ENCODE measurements at regions not wholly inside any gene's neighbourhood (a gene's known extent, or its start where the extent isn't known, plus 50 kb on each side); places are given as distances from the start of the nearest gene placed in this dataset.

DNA sequence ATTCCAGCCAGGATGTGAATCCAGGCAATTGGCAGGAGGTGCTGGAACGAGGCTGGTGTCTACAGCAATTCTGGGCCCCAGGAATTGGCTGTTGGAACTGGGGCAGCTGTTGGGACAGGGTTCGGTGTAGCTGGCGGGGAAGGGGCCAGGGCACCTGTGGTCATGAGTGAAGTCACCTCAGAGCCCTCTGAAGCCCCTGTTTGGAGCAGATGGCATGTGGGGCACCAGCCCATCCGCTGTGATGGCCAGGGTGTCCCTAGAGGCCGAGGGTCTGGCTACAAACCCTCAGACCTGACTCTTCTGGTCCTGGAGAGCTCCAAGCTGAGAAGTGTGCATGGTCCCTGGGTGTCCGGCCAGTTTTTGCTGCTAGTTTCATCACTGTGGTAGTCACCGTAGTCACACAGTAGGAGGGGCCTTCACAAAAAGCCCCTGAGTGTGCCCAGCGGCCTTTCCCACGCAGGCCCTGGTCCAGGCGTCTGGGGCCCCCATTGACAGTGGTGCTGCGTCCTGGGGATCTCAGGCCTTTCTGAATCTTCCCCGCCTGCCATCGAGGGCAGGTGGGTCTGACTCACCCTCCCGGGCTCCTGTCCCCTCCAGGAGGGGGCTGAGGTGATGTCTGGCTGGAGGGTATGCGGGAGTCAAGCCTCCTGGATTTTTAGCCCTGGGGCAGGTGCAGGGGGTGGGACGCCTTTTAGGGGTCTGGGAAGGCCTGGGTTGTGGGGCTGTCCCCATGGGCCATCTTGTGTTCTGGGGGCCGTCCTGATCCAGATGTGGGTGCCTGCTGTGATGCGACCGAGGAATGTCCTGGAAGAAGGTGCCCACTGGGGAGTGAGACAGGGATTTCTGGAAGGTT is 368.0 kb downstream of the TMEM121 start:
- no peak for TF ChIP-seq CBX5 (IDR thresholded peaks at IDR 0.05; ENCODE audit: low read depth, low read length)
- TF ChIP-seq, protein P1, sequence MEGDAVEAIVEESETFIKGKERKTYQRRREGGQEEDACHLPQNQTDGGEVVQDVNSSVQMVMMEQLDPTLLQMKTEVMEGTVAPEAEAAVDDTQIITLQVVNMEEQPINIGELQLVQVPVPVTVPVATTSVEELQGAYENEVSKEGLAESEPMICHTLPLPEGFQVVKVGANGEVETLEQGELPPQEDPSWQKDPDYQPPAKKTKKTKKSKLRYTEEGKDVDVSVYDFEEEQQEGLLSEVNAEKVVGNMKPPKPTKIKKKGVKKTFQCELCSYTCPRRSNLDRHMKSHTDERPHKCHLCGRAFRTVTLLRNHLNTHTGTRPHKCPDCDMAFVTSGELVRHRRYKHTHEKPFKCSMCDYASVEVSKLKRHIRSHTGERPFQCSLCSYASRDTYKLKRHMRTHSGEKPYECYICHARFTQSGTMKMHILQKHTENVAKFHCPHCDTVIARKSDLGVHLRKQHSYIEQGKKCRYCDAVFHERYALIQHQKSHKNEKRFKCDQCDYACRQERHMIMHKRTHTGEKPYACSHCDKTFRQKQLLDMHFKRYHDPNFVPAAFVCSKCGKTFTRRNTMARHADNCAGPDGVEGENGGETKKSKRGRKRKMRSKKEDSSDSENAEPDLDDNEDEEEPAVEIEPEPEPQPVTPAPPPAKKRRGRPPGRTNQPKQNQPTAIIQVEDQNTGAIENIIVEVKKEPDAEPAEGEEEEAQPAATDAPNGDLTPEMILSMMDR (IDR thresholded peaks at IDR 0.05; ENCODE audit: control extremely low read depth in 1 of 3, insufficient read depth in 1 of 3, low read depth in 1 of 3, low read length in 3 of 3): no peak
- no peak for TF ChIP-seq JUN (IDR thresholded peaks at IDR 0.05; ENCODE audit: low read depth, low read length)

Data from H1 (cell line).